Cardiac fibroblast (primary cell): ENCODE measurements at regions not wholly inside any gene's neighbourhood (a gene's known extent, or its start where the extent isn't known, plus 50 kb on each side); places are given as distances from the start of the nearest gene placed in this dataset.

Experiments
- DNase-seq, 2 donors: peaks; one replicate each; pipeline versions ENCODE4 v3.0.0 to v3.0.0-alpha.2; 2010; ENCODE audit warnings: low read depth in 2 of 2
- H3K4me3 ChIP-seq, 2 donors: replicated peaks in 1 of 2; 1 replicate in 1 of 2; 2 replicates in 1 of 2; pipeline ENCODE4 v1.5.1; 2011; ENCODE audit warnings: low read depth in 2 of 2, low read length in 2 of 2, mild to moderate bottlenecking in 2 of 2, moderate library complexity in 1 of 2
- TF ChIP-seq, protein P1 (sequence below): IDR thresholded peaks from one replicate; pipeline ENCODE4 v1.5.1; 2011; ENCODE audit warnings: low read depth, mild to moderate bottlenecking, low read length, inconsistent platforms

DNA sequence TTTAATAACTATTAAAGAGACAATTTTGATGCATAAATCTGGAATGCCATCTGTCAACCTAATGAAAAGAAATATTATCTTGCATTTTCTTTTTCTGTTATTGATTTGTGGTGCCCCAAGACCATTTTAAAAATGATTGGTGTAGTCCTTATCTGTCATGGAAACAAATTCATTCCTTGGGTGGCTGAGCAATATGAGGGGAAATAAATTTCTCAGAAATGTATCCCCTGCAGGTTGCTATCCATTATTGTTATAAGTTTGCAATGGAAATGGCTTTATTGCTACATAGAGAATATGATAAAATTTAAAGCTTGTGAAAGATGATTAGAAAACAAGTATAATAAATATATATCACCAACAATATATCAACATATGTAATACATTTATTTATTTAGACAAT lies 607.0 kb downstream of the DNAJB9 start:
- no peak overlapping the region for H3K4me3 ChIP-seq
- TF ChIP-seq, protein P1, sequence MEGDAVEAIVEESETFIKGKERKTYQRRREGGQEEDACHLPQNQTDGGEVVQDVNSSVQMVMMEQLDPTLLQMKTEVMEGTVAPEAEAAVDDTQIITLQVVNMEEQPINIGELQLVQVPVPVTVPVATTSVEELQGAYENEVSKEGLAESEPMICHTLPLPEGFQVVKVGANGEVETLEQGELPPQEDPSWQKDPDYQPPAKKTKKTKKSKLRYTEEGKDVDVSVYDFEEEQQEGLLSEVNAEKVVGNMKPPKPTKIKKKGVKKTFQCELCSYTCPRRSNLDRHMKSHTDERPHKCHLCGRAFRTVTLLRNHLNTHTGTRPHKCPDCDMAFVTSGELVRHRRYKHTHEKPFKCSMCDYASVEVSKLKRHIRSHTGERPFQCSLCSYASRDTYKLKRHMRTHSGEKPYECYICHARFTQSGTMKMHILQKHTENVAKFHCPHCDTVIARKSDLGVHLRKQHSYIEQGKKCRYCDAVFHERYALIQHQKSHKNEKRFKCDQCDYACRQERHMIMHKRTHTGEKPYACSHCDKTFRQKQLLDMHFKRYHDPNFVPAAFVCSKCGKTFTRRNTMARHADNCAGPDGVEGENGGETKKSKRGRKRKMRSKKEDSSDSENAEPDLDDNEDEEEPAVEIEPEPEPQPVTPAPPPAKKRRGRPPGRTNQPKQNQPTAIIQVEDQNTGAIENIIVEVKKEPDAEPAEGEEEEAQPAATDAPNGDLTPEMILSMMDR, result no peak
- no peak for DNase-seq

DNA sequence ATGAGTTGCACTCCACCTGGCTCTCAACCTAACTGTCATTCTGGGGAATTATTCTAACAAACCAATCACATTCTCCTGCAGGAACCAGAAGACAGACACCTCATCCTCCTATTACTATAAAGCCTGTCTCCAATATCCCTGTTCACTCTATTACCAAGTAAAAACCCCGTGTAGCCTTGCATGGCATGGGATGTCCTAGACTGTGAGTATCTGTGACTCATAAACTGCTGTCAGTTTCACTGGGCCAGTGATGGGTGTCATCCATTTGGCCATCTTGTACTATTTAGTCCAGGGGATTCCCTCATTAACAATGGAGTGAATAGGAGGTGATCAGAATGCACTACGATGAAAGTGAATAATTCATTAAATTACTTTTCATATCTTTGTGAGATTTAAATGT lies 608.7 kb downstream of the DNAJB9 start:
- no peak overlapping the region for H3K4me3 ChIP-seq
- TF ChIP-seq, protein P1, result no peak
- DNase-seq, result no peak

DNA sequence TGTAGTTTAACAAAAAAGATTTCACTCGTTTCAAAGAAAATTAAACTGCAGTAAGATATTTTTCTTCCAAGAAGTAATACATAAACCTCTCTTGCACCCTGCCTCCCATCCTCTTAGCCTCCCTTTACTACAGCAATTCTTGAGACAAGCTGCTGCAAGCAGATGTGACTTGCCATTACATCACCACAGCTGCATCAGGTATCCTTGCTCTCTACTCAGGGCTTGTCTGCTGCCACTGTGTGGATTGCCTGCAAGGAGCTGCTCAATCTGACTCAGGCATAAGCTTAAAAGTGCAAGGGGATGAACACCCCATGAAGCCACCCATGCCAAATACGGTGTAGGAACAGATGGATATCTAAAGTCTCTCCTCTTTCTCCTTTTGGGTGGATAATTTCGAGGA lies 609.9 kb downstream of the DNAJB9 start:
- DNase-seq, result no peak
- no peak overlapping the region for H3K4me3 ChIP-seq
- TF ChIP-seq, protein P1, result no peak

- TF ChIP-seq, protein P1, result no peak
- no peak for DNase-seq
- no peak overlapping the region for H3K4me3 ChIP-seq
Observed at GRCh38 chr7:109190766-109191398, 621.2 kb downstream of the DNAJB9 start.

GRCh38 chr7:109206196-109206595 lies 636.5 kb downstream of the DNAJB9 start:
- no peak for DNase-seq
- H3K4me3 ChIP-seq, result no peak overlapping the region
- TF ChIP-seq, protein P1, result no peak

- no peak overlapping the region for H3K4me3 ChIP-seq
- no peak for DNase-seq
- TF ChIP-seq, protein P1, result no peak
Observed at GRCh38 chr7:109213081-109213480, 643.4 kb downstream of the DNAJB9 start.

DNA sequence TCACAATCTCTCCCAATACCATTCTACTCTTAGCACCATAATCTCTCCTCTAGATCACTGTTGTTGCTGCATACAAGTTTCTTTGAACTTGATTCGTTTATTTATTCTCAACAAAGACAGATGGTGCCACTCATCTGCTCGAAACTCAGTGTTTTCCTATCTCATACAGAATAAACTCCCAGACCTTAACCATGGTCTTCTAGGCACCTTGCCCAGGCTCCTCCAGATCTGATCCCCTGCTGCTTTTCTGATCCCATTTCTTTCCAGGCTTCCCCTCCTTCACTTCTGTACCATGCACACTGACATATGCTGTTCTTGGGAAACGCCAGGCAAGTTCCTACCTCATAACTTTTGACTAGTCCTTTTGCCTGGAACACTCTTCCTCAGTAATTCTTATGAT lies 645.7 kb downstream of the DNAJB9 start:
- DNase-seq, result no peak
- TF ChIP-seq, protein P1, result no peak
- no peak overlapping the region for H3K4me3 ChIP-seq
